ENCODE measurements at regions not wholly inside any gene's neighbourhood (a gene's known extent, or its start where the extent isn't known, plus 50 kb on each side); places are given as distances from the start of the nearest gene placed in this dataset.

- no peaks in the 10 kb centered on the region for H3K36me3 ChIP-seq (ENCODE audit: control insufficient read depth, insufficient read depth, low read length)
- no peak overlapping the region for H3K27ac ChIP-seq (ENCODE audit: low read length)
- H3K27me3 ChIP-seq (ENCODE audit: control insufficient read depth, insufficient read depth, low read length): no peaks in the 10 kb centered on the region
- no peaks in the 10 kb centered on the region for H3K9me3 ChIP-seq (replicated peaks; ENCODE audit: control insufficient read depth, low read depth, low read length)
- no CpG with 5 or more reads among the region's 1 CpG for WGBS (ENCODE audit: insufficient coverage)
- DNase-seq: no peak
- H3K4me1 ChIP-seq (ENCODE audit: control insufficient read depth, insufficient read depth, low read length): no peaks in the 10 kb centered on the region
- H3K4me3 ChIP-seq (ENCODE audit: low read length): no peak overlapping the region
Observed at GRCh38 chr15:99902248-99902928, 169.2 kb upstream of the LYSMD4 start.

GRCh38 chr15:99895956-99896311, 162.7 kb upstream of the LYSMD4 start:
- Histone ChIP-seq H3K36me3 (ENCODE audit: control insufficient read depth, insufficient read depth, low read length) (no peaks in the 10 kb centered on the region), H3K27me3 (ENCODE audit: control insufficient read depth, insufficient read depth, low read length) (no peaks in the 10 kb centered on the region), H3K9me3 (replicated peaks; ENCODE audit: control insufficient read depth, low read depth, low read length) (no peaks in the 10 kb centered on the region), H3K27ac (ENCODE audit: low read length) (no peak overlapping the region), H3K4me3 (ENCODE audit: low read length) (no peak overlapping the region), H3K4me1 (ENCODE audit: control insufficient read depth, insufficient read depth, low read length) (no peaks in the 10 kb centered on the region)
- WGBS (ENCODE audit: insufficient coverage): no CpG with 5 or more reads among the region's 4 CpGs
- DNase-seq: no peak

GRCh38 chr15:99895189-99895955, 162.1 kb upstream of the LYSMD4 start:
- no peaks in the 10 kb centered on the region for H3K27me3 ChIP-seq (ENCODE audit: control insufficient read depth, insufficient read depth, low read length)
- no peaks in the 10 kb centered on the region for H3K36me3 ChIP-seq (ENCODE audit: control insufficient read depth, insufficient read depth, low read length)
- no peaks in the 10 kb centered on the region for H3K4me1 ChIP-seq (ENCODE audit: control insufficient read depth, insufficient read depth, low read length)
- DNase-seq: no peak
- H3K27ac ChIP-seq (ENCODE audit: low read length): no peak overlapping the region
- no peaks in the 10 kb centered on the region for H3K9me3 ChIP-seq (replicated peaks; ENCODE audit: control insufficient read depth, low read depth, low read length)
- 88% methylated on average over 3 of the region's 4 CpGs for WGBS (ENCODE audit: insufficient coverage)
- H3K4me3 ChIP-seq (ENCODE audit: low read length): no peak overlapping the region

- WGBS (ENCODE audit: insufficient coverage): no CpG with 5 or more reads among the region's 3 CpGs
- H3K4me1 ChIP-seq (ENCODE audit: control insufficient read depth, insufficient read depth, low read length): no peaks in the 10 kb centered on the region
- no peaks in the 10 kb centered on the region for H3K9me3 ChIP-seq (replicated peaks; ENCODE audit: control insufficient read depth, low read depth, low read length)
- H3K36me3 ChIP-seq (ENCODE audit: control insufficient read depth, insufficient read depth, low read length): no peaks in the 10 kb centered on the region
- no peak overlapping the region for H3K27ac ChIP-seq (ENCODE audit: low read length)
- no peak for DNase-seq
- H3K27me3 ChIP-seq (ENCODE audit: control insufficient read depth, insufficient read depth, low read length): no peaks in the 10 kb centered on the region
- no peak overlapping the region for H3K4me3 ChIP-seq (ENCODE audit: low read length)
Observed at GRCh38 chr15:99878835-99879234, 145.6 kb upstream of the LYSMD4 start.

DNA sequence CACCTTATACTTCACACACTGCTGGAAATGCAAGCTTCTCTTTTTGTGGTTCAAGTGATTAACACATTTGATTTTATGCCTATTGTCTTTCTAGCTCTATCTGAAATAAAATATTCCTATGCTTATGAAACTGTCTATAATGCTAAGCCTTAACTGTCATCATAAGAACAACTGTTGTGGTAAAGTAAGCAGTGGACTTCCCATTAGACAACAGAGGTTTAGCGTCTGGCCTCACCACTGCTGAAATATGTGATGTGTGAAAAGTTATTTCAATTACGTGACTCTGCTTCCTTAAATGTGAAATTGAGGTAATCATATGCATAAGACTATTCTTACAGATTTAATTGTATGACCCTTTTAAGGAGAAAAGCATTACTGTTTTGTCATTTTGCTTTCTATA, 140.2 kb upstream of the LYSMD4 start:
- Histone ChIP-seq H3K4me1 (ENCODE audit: control insufficient read depth, insufficient read depth, low read length) (no peaks in the 10 kb centered on the region), H3K27ac (ENCODE audit: low read length) (no peak overlapping the region), H3K36me3 (ENCODE audit: control insufficient read depth, insufficient read depth, low read length) (no peaks in the 10 kb centered on the region), H3K4me3 (ENCODE audit: low read length) (no peak overlapping the region), H3K27me3 (ENCODE audit: control insufficient read depth, insufficient read depth, low read length) (no peaks in the 10 kb centered on the region), H3K9me3 (replicated peaks; ENCODE audit: control insufficient read depth, low read depth, low read length) (no peaks in the 10 kb centered on the region)
- no CpG with 5 or more reads among the region's 2 CpGs for WGBS (ENCODE audit: insufficient coverage)
- DNase-seq: no peak

GRCh38 chr15:99863550-99864198, 130.4 kb upstream of the LYSMD4 start:
- Histone ChIP-seq H3K9me3 (replicated peaks; ENCODE audit: control insufficient read depth, low read depth, low read length) (no peaks in the 10 kb centered on the region), H3K36me3 (ENCODE audit: control insufficient read depth, insufficient read depth, low read length) (no peaks in the 10 kb centered on the region), H3K27me3 (ENCODE audit: control insufficient read depth, insufficient read depth, low read length) (no peaks in the 10 kb centered on the region), H3K27ac (ENCODE audit: low read length) (no peak overlapping the region), H3K4me3 (ENCODE audit: low read length) (no peak overlapping the region), H3K4me1 (ENCODE audit: control insufficient read depth, insufficient read depth, low read length) (no peaks in the 10 kb centered on the region)
- WGBS (ENCODE audit: insufficient coverage): 67% methylated on average over 1 of the region's 3 CpGs
- DNase-seq: no peak

DNA sequence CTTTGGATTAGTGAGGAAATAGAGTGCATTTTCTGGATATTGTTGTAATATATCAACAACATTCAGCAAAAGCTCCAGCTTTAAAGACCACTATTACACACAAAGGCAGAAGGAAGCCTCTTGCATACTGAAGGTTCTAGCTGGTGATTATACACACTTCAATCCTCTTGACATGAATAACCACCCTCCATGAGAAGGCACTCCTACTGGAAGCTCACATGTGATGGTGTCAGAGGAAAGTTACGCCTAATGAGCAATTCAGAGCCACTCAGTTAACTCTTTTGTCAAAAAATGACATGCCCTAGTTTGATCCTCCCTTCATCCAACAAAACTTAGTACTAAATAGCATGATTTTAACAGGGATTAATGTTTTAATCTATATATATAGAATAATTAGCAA, 124.6 kb upstream of the LYSMD4 start:
- H3K9me3 ChIP-seq (replicated peaks; ENCODE audit: control insufficient read depth, low read depth, low read length): no peaks in the 10 kb centered on the region
- no CpG with 5 or more reads among the region's 1 CpG for WGBS (ENCODE audit: insufficient coverage)
- no peak overlapping the region for H3K27ac ChIP-seq (ENCODE audit: low read length)
- no peaks in the 10 kb centered on the region for H3K36me3 ChIP-seq (ENCODE audit: control insufficient read depth, insufficient read depth, low read length)
- no peaks in the 10 kb centered on the region for H3K4me1 ChIP-seq (ENCODE audit: control insufficient read depth, insufficient read depth, low read length)
- no peak overlapping the region for H3K4me3 ChIP-seq (ENCODE audit: low read length)
- H3K27me3 ChIP-seq (ENCODE audit: control insufficient read depth, insufficient read depth, low read length): no peaks in the 10 kb centered on the region
- DNase-seq: no peak

GRCh38 chr15:99850517-99850916, 117.3 kb upstream of the LYSMD4 start:
- no peak for DNase-seq
- H3K4me1 ChIP-seq (ENCODE audit: control insufficient read depth, insufficient read depth, low read length): no peaks in the 10 kb centered on the region
- no peaks in the 10 kb centered on the region for H3K27me3 ChIP-seq (ENCODE audit: control insufficient read depth, insufficient read depth, low read length)
- H3K9me3 ChIP-seq (replicated peaks; ENCODE audit: control insufficient read depth, low read depth, low read length): no peaks in the 10 kb centered on the region
- H3K36me3 ChIP-seq (ENCODE audit: control insufficient read depth, insufficient read depth, low read length): no peaks in the 10 kb centered on the region
- no CpG with 5 or more reads among the region's 1 CpG for WGBS (ENCODE audit: insufficient coverage)
- no peak overlapping the region for H3K27ac ChIP-seq (ENCODE audit: low read length)
- no peak overlapping the region for H3K4me3 ChIP-seq (ENCODE audit: low read length)

GRCh38 chr15:99845009-99845408, 111.8 kb upstream of the LYSMD4 start:
- Histone ChIP-seq H3K27me3 (ENCODE audit: control insufficient read depth, insufficient read depth, low read length) (no peaks in the 10 kb centered on the region), H3K36me3 (ENCODE audit: control insufficient read depth, insufficient read depth, low read length) (no peaks in the 10 kb centered on the region), H3K27ac (ENCODE audit: low read length) (no peak overlapping the region), H3K4me3 (ENCODE audit: low read length) (no peak overlapping the region), H3K9me3 (replicated peaks; ENCODE audit: control insufficient read depth, low read depth, low read length) (no peaks in the 10 kb centered on the region), H3K4me1 (ENCODE audit: control insufficient read depth, insufficient read depth, low read length) (no peaks in the 10 kb centered on the region)
- no CpG with 5 or more reads among the region's 3 CpGs for WGBS (ENCODE audit: insufficient coverage)
- no peak for DNase-seq

DNA sequence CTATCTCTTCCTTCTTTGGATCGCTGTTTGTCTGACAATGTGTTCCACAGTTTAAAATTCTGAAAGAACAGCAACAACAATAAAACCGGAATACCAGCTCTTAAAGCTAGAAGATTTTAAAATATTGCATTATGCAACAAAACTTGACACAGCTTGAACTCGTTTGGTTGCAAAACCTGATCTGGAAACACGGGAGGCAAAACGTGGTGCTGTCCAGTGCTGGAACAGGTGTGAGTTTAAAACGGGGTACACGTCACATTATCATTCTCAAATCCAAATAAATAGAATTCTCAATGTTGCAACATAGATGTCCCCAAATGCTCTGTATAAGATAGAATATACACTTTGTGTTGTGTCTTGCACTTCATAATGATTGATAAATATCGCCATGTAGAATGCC, 110.9 kb upstream of the LYSMD4 start:
- H3K4me1 ChIP-seq (ENCODE audit: control insufficient read depth, insufficient read depth, low read length): no peaks in the 10 kb centered on the region
- no peak for DNase-seq
- no peaks in the 10 kb centered on the region for H3K36me3 ChIP-seq (ENCODE audit: control insufficient read depth, insufficient read depth, low read length)
- no peak overlapping the region for H3K4me3 ChIP-seq (ENCODE audit: low read length)
- no peaks in the 10 kb centered on the region for H3K27me3 ChIP-seq (ENCODE audit: control insufficient read depth, insufficient read depth, low read length)
- no CpG with 5 or more reads among the region's 8 CpGs for WGBS (ENCODE audit: insufficient coverage)
- H3K27ac ChIP-seq (ENCODE audit: low read length): no peak overlapping the region
- no peaks in the 10 kb centered on the region for H3K9me3 ChIP-seq (replicated peaks; ENCODE audit: control insufficient read depth, low read depth, low read length)
